ENCODE measurements at regions not wholly inside any gene's neighbourhood (a gene's known extent, or its start where the extent isn't known, plus 50 kb on each side); places are given as distances from the start of the nearest gene placed in this dataset.
A peak's percentile ranks its signal among the peaks of the same experiment; 100 is the strongest.

DNA sequence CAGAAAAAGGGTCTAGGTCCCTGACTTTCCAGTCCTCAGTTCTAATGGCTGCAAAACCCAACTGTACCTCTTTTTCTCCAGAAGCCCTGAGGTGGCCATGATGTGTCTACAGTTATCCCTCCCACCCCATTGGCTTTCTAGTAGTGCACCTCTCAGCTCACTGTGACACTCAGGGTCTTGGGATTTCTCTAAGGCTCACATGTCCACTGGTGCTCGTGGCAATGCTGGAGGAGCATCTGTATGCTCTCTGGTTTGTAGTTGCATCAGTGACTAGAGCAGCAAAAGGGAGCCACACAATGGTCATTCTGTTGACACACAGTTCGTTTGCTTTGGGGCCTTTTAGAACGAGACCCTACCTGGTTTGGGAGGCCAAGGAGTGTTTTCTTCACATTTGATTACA, 81.6 kb upstream of the SYT6 start:
- POLR2A ChIA-PET, result no interaction called here
- Histone ChIP-seq H3K36me3 (ENCODE audit: control insufficient read depth in 4 of 4, insufficient read depth in 4 of 4, low read length in 3 of 4) (no peaks in the 10 kb centered on the region), H3K27me3 (replicated peaks in 2 of 5; ENCODE audit: control insufficient read depth in 4 of 5, insufficient read depth in 5 of 5, low read length in 4 of 5) (no peaks in the 10 kb centered on the region), H3K9me3 (ENCODE audit: control extremely low read depth in 1 of 5, control insufficient read depth in 4 of 5, insufficient read depth in 2 of 5, low read depth in 1 of 5, low read length in 4 of 5) (peaks cover 0 to 5% (median 0%) of the 10 kb centered on the region in 5 experiments), H3K4me1 (ENCODE audit: control extremely low read depth in 1 of 4, control insufficient read depth in 4 of 4, insufficient read depth in 4 of 4, low read length in 3 of 4) (peaks cover 0 to 12% (median 7%) of the 10 kb centered on the region in 4 experiments), H3K27ac (ENCODE audit: insufficient read depth in 1 of 2, low read depth in 1 of 2, low read length in 2 of 2, poor library complexity in 1 of 2, severe bottlenecking in 2 of 2) (no peak overlapping the region), H3K4me3 (ENCODE audit: control insufficient read depth in 1 of 7, extremely low read depth in 1 of 7, insufficient read depth in 4 of 7, low read depth in 2 of 7, low read length in 6 of 7) (no peak overlapping the region)
- CTCF ChIA-PET, result no interaction called here
- no peak for DNase-seq
- 91% methylated on average over 3 of the region's 3 CpGs for WGBS (ENCODE audit: insufficient coverage)

GRCh38 chr1:114234408-114235124, 80.9 kb upstream of the SYT6 start:
- WGBS (ENCODE audit: insufficient coverage), result 50% methylated on average over 2 of the region's 3 CpGs

DNA sequence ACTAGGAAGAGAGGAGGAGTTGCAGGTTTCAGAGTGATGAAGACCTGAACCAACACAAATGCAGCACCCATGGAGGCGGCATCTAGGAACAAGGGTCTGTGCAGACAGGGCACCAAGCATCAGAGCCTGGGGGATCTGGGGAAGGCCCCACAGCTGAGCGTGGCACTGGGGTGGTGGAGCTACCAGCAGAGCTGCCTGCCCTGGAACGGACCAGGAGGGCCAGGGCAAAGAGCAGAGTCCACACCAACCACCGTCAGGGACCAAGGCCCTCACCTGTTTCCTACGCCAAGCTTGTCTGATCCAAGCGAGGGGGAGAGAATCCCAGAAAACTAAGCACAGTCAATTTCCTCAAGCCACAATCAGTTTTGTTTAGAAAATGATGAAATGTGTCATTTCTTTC, 79.0 kb upstream of the SYT6 start:
- Histone ChIP-seq H3K36me3 (ENCODE audit: control insufficient read depth in 4 of 4, insufficient read depth in 4 of 4, low read length in 3 of 4) (no peaks in the 10 kb centered on the region), H3K9me3 (ENCODE audit: control extremely low read depth in 1 of 5, control insufficient read depth in 4 of 5, insufficient read depth in 2 of 5, low read depth in 1 of 5, low read length in 4 of 5) (no peaks in the 10 kb centered on the region), H3K4me3 (ENCODE audit: control insufficient read depth in 1 of 7, extremely low read depth in 1 of 7, insufficient read depth in 4 of 7, low read depth in 2 of 7, low read length in 6 of 7) (no peak overlapping the region), H3K4me1 (ENCODE audit: control extremely low read depth in 1 of 4, control insufficient read depth in 4 of 4, insufficient read depth in 4 of 4, low read length in 3 of 4) (peaks cover 0 to 12% (median 7%) of the 10 kb centered on the region in 4 experiments), H3K27ac (ENCODE audit: insufficient read depth in 1 of 2, low read depth in 1 of 2, low read length in 2 of 2, poor library complexity in 1 of 2, severe bottlenecking in 2 of 2) (no peak overlapping the region), H3K27me3 (replicated peaks in 2 of 5; ENCODE audit: control insufficient read depth in 4 of 5, insufficient read depth in 5 of 5, low read length in 4 of 5) (peaks cover 0 to 2% (median 0%) of the 10 kb centered on the region in 5 experiments)
- CTCF ChIA-PET, result no interaction called here
- POLR2A ChIA-PET, result no interaction called here
- no peak for DNase-seq
- WGBS (ENCODE audit: insufficient coverage), result 75% methylated on average over 4 of the region's 6 CpGs

More at GRCh38 chr1:114234408-114235124, 80.9 kb upstream of the SYT6 start:
- Histone ChIP-seq H3K27me3 (replicated peaks in 2 of 5; ENCODE audit: control insufficient read depth in 4 of 5, insufficient read depth in 5 of 5, low read length in 4 of 5) (no peaks in the 10 kb centered on the region), H3K4me3 (ENCODE audit: control insufficient read depth in 1 of 7, extremely low read depth in 1 of 7, insufficient read depth in 4 of 7, low read depth in 2 of 7, low read length in 6 of 7) (no peak overlapping the region), H3K27ac (ENCODE audit: insufficient read depth in 1 of 2, low read depth in 1 of 2, low read length in 2 of 2, poor library complexity in 1 of 2, severe bottlenecking in 2 of 2) (no peak overlapping the region), H3K36me3 (ENCODE audit: control insufficient read depth in 4 of 4, insufficient read depth in 4 of 4, low read length in 3 of 4) (no peaks in the 10 kb centered on the region), H3K9me3 (ENCODE audit: control extremely low read depth in 1 of 5, control insufficient read depth in 4 of 5, insufficient read depth in 2 of 5, low read depth in 1 of 5, low read length in 4 of 5) (peaks cover 0 to 1% (median 0%) of the 10 kb centered on the region in 5 experiments), H3K4me1 (ENCODE audit: control extremely low read depth in 1 of 4, control insufficient read depth in 4 of 4, insufficient read depth in 4 of 4, low read length in 3 of 4) (peaks cover 0 to 12% (median 7%) of the 10 kb centered on the region in 4 experiments)
- ChIA-PET POLR2A (no interaction called here), CTCF (no interaction called here)
- DNase-seq, result peak; percentile 9 to 72 (median 60)

DNA sequence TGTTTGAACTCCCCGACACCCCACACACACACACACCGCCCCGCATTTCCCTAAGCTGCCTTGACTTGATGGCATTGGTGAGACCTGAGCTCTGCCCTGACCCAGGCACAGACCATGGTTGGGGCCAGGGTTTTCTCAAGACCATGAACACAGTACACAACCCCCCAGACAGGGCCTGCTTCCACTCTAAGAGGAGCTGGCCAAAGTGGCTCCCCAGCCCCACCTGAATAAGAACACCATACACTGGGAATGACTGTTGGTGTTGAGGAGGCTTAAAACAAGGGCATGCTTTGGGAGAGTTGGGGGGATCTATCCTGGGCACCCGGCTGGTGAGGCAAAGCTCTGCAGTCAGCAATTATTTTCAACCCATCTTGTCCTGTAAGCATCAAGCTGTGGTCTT, 77.6 kb upstream of the SYT6 start:
- Histone ChIP-seq H3K27me3 (replicated peaks in 2 of 5; ENCODE audit: control insufficient read depth in 4 of 5, insufficient read depth in 5 of 5, low read length in 4 of 5) (peaks cover 0 to 2% (median 0%) of the 10 kb centered on the region in 5 experiments), H3K27ac (ENCODE audit: insufficient read depth in 1 of 2, low read depth in 1 of 2, low read length in 2 of 2, poor library complexity in 1 of 2, severe bottlenecking in 2 of 2) (no peak overlapping the region), H3K9me3 (ENCODE audit: control extremely low read depth in 1 of 5, control insufficient read depth in 4 of 5, insufficient read depth in 2 of 5, low read depth in 1 of 5, low read length in 4 of 5) (no peaks in the 10 kb centered on the region), H3K4me1 (ENCODE audit: control extremely low read depth in 1 of 4, control insufficient read depth in 4 of 4, insufficient read depth in 4 of 4, low read length in 3 of 4) (peaks cover 0 to 12% (median 7%) of the 10 kb centered on the region in 4 experiments), H3K36me3 (ENCODE audit: control insufficient read depth in 4 of 4, insufficient read depth in 4 of 4, low read length in 3 of 4) (no peaks in the 10 kb centered on the region), H3K4me3 (ENCODE audit: control insufficient read depth in 1 of 7, extremely low read depth in 1 of 7, insufficient read depth in 4 of 7, low read depth in 2 of 7, low read length in 6 of 7) (no peak overlapping the region)
- ChIA-PET CTCF (interaction anchor here (0.8 to 1.5 kb wide), 2 partner anchors 52 to 86 kb away, joined by 3 read pairs; no protein-coding TSS in a partner anchor), POLR2A (no interaction called here)
- no peak for DNase-seq
- 100% methylated on average over 1 of the region's 4 CpGs for WGBS (ENCODE audit: insufficient coverage)

- ChIA-PET CTCF (no interaction called here), POLR2A (no interaction called here)
- no peaks in the 10 kb centered on the region for H3K36me3 ChIP-seq (ENCODE audit: control insufficient read depth in 4 of 4, insufficient read depth in 4 of 4, low read length in 3 of 4)
- WGBS (ENCODE audit: insufficient coverage), result 94% methylated on average over 7 of the region's 7 CpGs
- H3K4me3 ChIP-seq (ENCODE audit: control insufficient read depth in 1 of 7, extremely low read depth in 1 of 7, insufficient read depth in 4 of 7, low read depth in 2 of 7, low read length in 6 of 7), result no peak overlapping the region
- no peak overlapping the region for H3K27ac ChIP-seq (ENCODE audit: insufficient read depth in 1 of 2, low read depth in 1 of 2, low read length in 2 of 2, poor library complexity in 1 of 2, severe bottlenecking in 2 of 2)
- H3K4me1 ChIP-seq (ENCODE audit: control extremely low read depth in 1 of 4, control insufficient read depth in 4 of 4, insufficient read depth in 4 of 4, low read length in 3 of 4), result peaks cover 0 to 2% (median 0%) of the 10 kb centered on the region in 4 experiments
- no peak for DNase-seq
- H3K27me3 ChIP-seq (replicated peaks in 2 of 5; ENCODE audit: control insufficient read depth in 4 of 5, insufficient read depth in 5 of 5, low read length in 4 of 5), result peaks cover 0 to 2% (median 0%) of the 10 kb centered on the region in 5 experiments
- H3K9me3 ChIP-seq (ENCODE audit: control extremely low read depth in 1 of 5, control insufficient read depth in 4 of 5, insufficient read depth in 2 of 5, low read depth in 1 of 5, low read length in 4 of 5), result no peaks in the 10 kb centered on the region
These were observed 75.7 kb upstream of the SYT6 start for GRCh38 chr1:114229368-114229767.

- H3K27ac ChIP-seq (ENCODE audit: insufficient read depth in 1 of 2, low read depth in 1 of 2, low read length in 2 of 2, poor library complexity in 1 of 2, severe bottlenecking in 2 of 2), result no peak overlapping the region
- 65% methylated on average over 4 of the region's 4 CpGs for WGBS (ENCODE audit: insufficient coverage)
These were observed 73.4 kb upstream of the SYT6 start for GRCh38 chr1:114227059-114227458.

GRCh38 chr1:114224196-114224907, 70.7 kb upstream of the SYT6 start:
- Histone ChIP-seq H3K9me3 (ENCODE audit: control extremely low read depth in 1 of 5, control insufficient read depth in 4 of 5, insufficient read depth in 2 of 5, low read depth in 1 of 5, low read length in 4 of 5) (no peaks in the 10 kb centered on the region), H3K36me3 (ENCODE audit: control insufficient read depth in 4 of 4, insufficient read depth in 4 of 4, low read length in 3 of 4) (no peaks in the 10 kb centered on the region), H3K27ac (ENCODE audit: insufficient read depth in 1 of 2, low read depth in 1 of 2, low read length in 2 of 2, poor library complexity in 1 of 2, severe bottlenecking in 2 of 2) (no peak overlapping the region), H3K27me3 (replicated peaks in 2 of 5; ENCODE audit: control insufficient read depth in 4 of 5, insufficient read depth in 5 of 5, low read length in 4 of 5) (peaks cover 0 to 2% (median 0%) of the 10 kb centered on the region in 5 experiments), H3K4me1 (ENCODE audit: control extremely low read depth in 1 of 4, control insufficient read depth in 4 of 4, insufficient read depth in 4 of 4, low read length in 3 of 4) (peaks cover 0 to 2% (median 0%) of the 10 kb centered on the region in 4 experiments), H3K4me3 (ENCODE audit: control insufficient read depth in 1 of 7, extremely low read depth in 1 of 7, insufficient read depth in 4 of 7, low read depth in 2 of 7, low read length in 6 of 7) (no peak overlapping the region)
- no peak for DNase-seq
- WGBS (ENCODE audit: insufficient coverage), result 100% methylated on average over 3 of the region's 7 CpGs
- ChIA-PET POLR2A (no interaction called here), CTCF (no interaction called here)

More at GRCh38 chr1:114227059-114227458, 73.4 kb upstream of the SYT6 start:
- Histone ChIP-seq H3K27me3 (replicated peaks in 2 of 5; ENCODE audit: control insufficient read depth in 4 of 5, insufficient read depth in 5 of 5, low read length in 4 of 5) (peaks cover 0 to 2% (median 0%) of the 10 kb centered on the region in 5 experiments), H3K4me3 (ENCODE audit: control insufficient read depth in 1 of 7, extremely low read depth in 1 of 7, insufficient read depth in 4 of 7, low read depth in 2 of 7, low read length in 6 of 7) (no peak overlapping the region), H3K9me3 (ENCODE audit: control extremely low read depth in 1 of 5, control insufficient read depth in 4 of 5, insufficient read depth in 2 of 5, low read depth in 1 of 5, low read length in 4 of 5) (no peaks in the 10 kb centered on the region), H3K4me1 (ENCODE audit: control extremely low read depth in 1 of 4, control insufficient read depth in 4 of 4, insufficient read depth in 4 of 4, low read length in 3 of 4) (no peaks in the 10 kb centered on the region), H3K36me3 (ENCODE audit: control insufficient read depth in 4 of 4, insufficient read depth in 4 of 4, low read length in 3 of 4) (no peaks in the 10 kb centered on the region)
- CTCF ChIA-PET, result interaction anchor here (2.0 kb wide), 1 partner anchor 47 kb away, joined by 4 read pairs; no protein-coding TSS in a partner anchor
- no peak for DNase-seq
- POLR2A ChIA-PET, result no interaction called here
